PC-9 (cell line): ENCODE measurements at regions not wholly inside any gene's neighbourhood (a gene's known extent, or its start where the extent isn't known, plus 50 kb on each side); places are given as distances from the start of the nearest gene placed in this dataset.
A peak's percentile ranks its signal among the peaks of the same experiment; 100 is the strongest.
"Not testable (repeated sequence)": the region's sequence is repeated elsewhere in the genome, so short reads cannot be mapped to it uniquely, and the experiment has no call there.

Experiments
- BruUV-seq: library from RNA; stranded (reverse); fragments of 400-500 nt; replicated peaks from 2 replicates; lab custom pipeline; 2021; lab: Mats Ljungman, UMichigan
- CTCF ChIA-PET: fragments of 300-600 bp; sonication (Branson Sonifier 250); formaldehyde crosslinking; loops from one replicate; lab custom pipeline; 2022; ENCODE audit warnings: antibody characterized with exemption; lab: Charles Lee
- POLR2A ChIA-PET: fragments of 300-600 bp; sonication (Branson Sonifier 250); formaldehyde crosslinking; loops from one replicate; lab custom pipeline; 2022; ENCODE audit warnings: antibody characterized with exemption; ENCODE audit not compliant: unreplicated experiment; lab: Charles Lee
- DNase-seq, 2 experiments: peaks; one replicate each; pipeline versions ENCODE4 v3.0.0 to v3.0.0-alpha.2; 2015 to 2022; ENCODE audit warnings: mixed read lengths in 1 of 2
- H2AFZ ChIP-seq: fragments of 200-600 bp; sonication (generic); 2 replicates; pipeline ENCODE4 v1.8.1; 2017; ENCODE audit warnings: antibody characterized with exemption
- H3F3A ChIP-seq: fragments of 200-600 bp; sonication (generic); 2 replicates; pipeline ENCODE4 v1.8.1; 2017; ENCODE audit warnings: antibody characterized with exemption, mild to moderate bottlenecking, low read depth; ENCODE audit not compliant: insufficient read depth
- H3K27ac ChIP-seq: fragments of 200-600 bp; sonication (generic); 2 replicates; pipeline ENCODE4 v1.6.1; 2016; ENCODE audit warnings: mixed run types
- H3K27me3 ChIP-seq: fragments of 200-600 bp; sonication (generic); 2 replicates; pipeline ENCODE4 v1.6.1; 2016; ENCODE audit warnings: low read depth, mixed run types; ENCODE audit not compliant: insufficient read depth
- H3K36me3 ChIP-seq: fragments of 200-600 bp; sonication (generic); 2 replicates; pipeline ENCODE4 v1.6.1; 2016; ENCODE audit warnings: low read depth, mixed run types
- H3K4me1 ChIP-seq: fragments of 200-600 bp; sonication (generic); replicated peaks from 2 replicates; pipeline ENCODE4 v1.6.1; 2016; ENCODE audit warnings: mixed run types; ENCODE audit not compliant: insufficient read depth
- H3K4me2 ChIP-seq: fragments of 200-600 bp; sonication (generic); 2 replicates; pipeline ENCODE4 v1.6.1; 2017; ENCODE audit warnings: mixed run types
- H3K4me3 ChIP-seq: fragments of 200-600 bp; sonication (generic); 2 replicates; pipeline ENCODE4 v1.6.1; 2016; ENCODE audit warnings: mixed run types
- H3K79me2 ChIP-seq: fragments of 200-600 bp; sonication (generic); 2 replicates; pipeline ENCODE4 v1.6.1; 2017; ENCODE audit warnings: low read depth, mixed run types
- H3K9me2 ChIP-seq: fragments of 200-600 bp; sonication (generic); 2 replicates; pipeline ENCODE4 v1.8.1; 2017; ENCODE audit warnings: mild to moderate bottlenecking; ENCODE audit not compliant: insufficient read depth
- H3K9me3 ChIP-seq: fragments of 200-600 bp; sonication (generic); 2 replicates; pipeline ENCODE4 v1.8.1; 2016; ENCODE audit warnings: low read depth; ENCODE audit not compliant: insufficient read depth
- H4K20me1 ChIP-seq: fragments of 200-600 bp; sonication (generic); 2 replicates; pipeline ENCODE4 v1.8.1; 2017; ENCODE audit not compliant: insufficient read depth
- CTCF ChIP-seq: fragments of 200-600 bp; sonication (generic); conservative IDR thresholded peaks from 2 replicates; pipeline ENCODE4 v1.6.1; 2017; ENCODE audit warnings: mixed run types, antibody characterized with exemption, mild to moderate bottlenecking, moderate library complexity
- EZH2 ChIP-seq: fragments of 200-600 bp; sonication (generic); IDR thresholded peaks from 2 replicates; pipeline ENCODE4 v1.8.0; 2017; ENCODE audit warnings: antibody characterized with exemption, low read depth
- intact Hi-C: fragments of 100-400 bp; cut with micrococcal nuclease; formaldehyde crosslinking; loops from one replicate; pipeline ENCODE4 v1.10.0; 2022; ENCODE audit not compliant: unreplicated experiment

DNA sequence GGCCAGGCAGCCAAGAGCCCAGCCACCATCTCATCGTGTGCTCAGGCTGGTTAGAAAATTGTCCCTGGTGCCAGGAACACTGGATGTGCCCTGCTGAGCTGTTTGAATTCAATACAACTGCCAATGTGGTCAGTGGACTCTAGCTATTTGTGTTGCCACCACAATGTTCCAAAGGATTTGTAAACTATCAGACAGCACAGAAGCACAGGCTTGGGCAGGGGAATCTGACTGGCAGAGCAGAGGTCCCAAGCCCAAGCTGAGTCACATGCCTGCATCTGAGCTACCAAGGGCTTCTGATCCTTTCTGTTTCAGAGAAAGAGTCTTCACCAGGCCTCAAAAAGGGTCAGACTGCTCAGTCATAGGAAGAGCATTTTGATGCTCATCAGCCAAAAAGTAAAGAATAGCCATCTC is 232.1 kb upstream of the SEMA3C start:
- Histone ChIP-seq H3K4me3 (no peak overlapping the region), H4K20me1 (no peaks in the 10 kb centered on the region), H3K9me2 (no peaks in the 10 kb centered on the region; the same call in 1 of the 2 replicates), H3K4me1 (no peaks in the 10 kb centered on the region), H3K9me3 (no peaks in the 10 kb centered on the region), H3K27ac (no peak overlapping the region), H3F3A (no peaks in the 10 kb centered on the region), H3K27me3 (no peaks in the 10 kb centered on the region), H3K79me2 (no peaks in the 10 kb centered on the region), H3K4me2 (no peak overlapping the region), H2AFZ (0 out of 2 replicates have a peak overlapping the region, but pooled peaks have one; percentile 5), H3K36me3 (no peaks in the 10 kb centered on the region)
- DNase-seq: no peak
- ChIA-PET POLR2A (no interaction called here), CTCF (no interaction called here)
- intact Hi-C loops: no loop called here
- no TSS peak for BruUV-seq
- TF ChIP-seq CTCF (no peak), EZH2 (no peak)

- Histone ChIP-seq H3K79me2 (no peaks in the 10 kb centered on the region), H3F3A (no peaks in the 10 kb centered on the region), H3K27me3 (no peaks in the 10 kb centered on the region), H2AFZ (no peak overlapping the region), H4K20me1 (no peaks in the 10 kb centered on the region), H3K4me2 (no peak overlapping the region), H3K36me3 (no peaks in the 10 kb centered on the region), H3K9me2 (no peaks in the 10 kb centered on the region), H3K4me3 (no peak overlapping the region), H3K4me1 (no peaks in the 10 kb centered on the region), H3K9me3 (no peaks in the 10 kb centered on the region), H3K27ac (no peak overlapping the region)
- intact Hi-C loops: no loop called here
- no peak for DNase-seq
- CTCF ChIA-PET: no interaction called here
- TF ChIP-seq EZH2 (no peak), CTCF (no peak)
- POLR2A ChIA-PET: no interaction called here
- no TSS peak for BruUV-seq
Measured at GRCh38 chr7:81143856-81144255, 225.0 kb upstream of the SEMA3C start.

DNA sequence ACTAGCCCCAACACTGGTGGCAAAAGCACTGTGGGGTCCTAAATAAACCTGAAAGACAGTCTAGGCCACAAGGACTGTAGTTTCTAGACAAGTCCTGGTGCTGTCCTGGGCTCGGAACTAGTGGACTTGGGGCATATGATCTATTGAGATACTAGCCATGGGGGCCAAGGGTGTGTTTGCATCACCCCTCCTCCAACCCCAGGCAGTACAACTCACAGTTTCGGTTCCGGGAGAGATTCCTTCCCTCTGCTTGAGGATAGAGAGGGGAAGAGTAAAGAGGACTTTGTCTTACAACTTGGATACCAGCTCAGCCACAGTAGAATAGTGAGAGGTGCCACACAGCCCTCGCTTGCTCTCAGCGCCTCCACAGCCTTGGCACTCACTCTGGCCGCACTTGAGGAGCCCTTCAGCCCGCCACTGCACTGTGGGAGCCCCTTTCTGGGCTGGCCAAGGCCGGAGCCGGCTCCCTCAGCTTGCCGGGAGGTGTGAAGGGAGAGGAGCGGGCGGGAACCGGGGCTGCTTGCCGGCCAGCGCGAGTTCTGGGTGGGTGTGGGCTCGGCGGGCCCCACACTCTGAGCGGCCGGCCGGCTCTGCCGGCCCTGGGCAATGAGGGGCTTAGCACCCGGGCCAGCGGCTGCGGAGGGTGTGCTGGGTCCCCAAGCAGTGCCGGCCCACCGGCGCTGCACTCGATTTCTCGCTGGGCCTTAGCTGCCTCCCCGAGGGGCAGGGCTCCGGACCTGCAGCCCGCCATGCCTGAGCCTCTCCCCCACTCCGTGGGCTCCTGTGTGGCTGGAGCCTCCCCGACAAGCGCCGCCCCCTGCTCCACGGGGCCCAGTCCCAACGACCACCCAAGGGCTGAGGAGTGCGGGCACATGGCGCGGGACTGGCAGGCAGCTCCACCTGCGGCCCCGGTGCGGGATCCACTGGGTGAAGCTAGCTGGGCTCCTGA is 222.7 kb upstream of the SEMA3C start:
- intact Hi-C loops, H3K36me3 ChIP-seq, H3K27me3 ChIP-seq, H3K79me2 ChIP-seq, BruUV-seq, H3K4me2 ChIP-seq, H4K20me1 ChIP-seq, CTCF ChIA-PET, DNase-seq, H3K4me1 ChIP-seq, H3K4me3 ChIP-seq, H3K9me3 ChIP-seq, POLR2A ChIA-PET, H2AFZ ChIP-seq, H3K9me2 ChIP-seq, H3F3A ChIP-seq, H3K27ac ChIP-seq: not testable (repeated sequence)
